ENCODE measurements at regions not wholly inside any gene's neighbourhood (a gene's known extent, or its start where the extent isn't known, plus 50 kb on each side); places are given as distances from the start of the nearest gene placed in this dataset.

DNA sequence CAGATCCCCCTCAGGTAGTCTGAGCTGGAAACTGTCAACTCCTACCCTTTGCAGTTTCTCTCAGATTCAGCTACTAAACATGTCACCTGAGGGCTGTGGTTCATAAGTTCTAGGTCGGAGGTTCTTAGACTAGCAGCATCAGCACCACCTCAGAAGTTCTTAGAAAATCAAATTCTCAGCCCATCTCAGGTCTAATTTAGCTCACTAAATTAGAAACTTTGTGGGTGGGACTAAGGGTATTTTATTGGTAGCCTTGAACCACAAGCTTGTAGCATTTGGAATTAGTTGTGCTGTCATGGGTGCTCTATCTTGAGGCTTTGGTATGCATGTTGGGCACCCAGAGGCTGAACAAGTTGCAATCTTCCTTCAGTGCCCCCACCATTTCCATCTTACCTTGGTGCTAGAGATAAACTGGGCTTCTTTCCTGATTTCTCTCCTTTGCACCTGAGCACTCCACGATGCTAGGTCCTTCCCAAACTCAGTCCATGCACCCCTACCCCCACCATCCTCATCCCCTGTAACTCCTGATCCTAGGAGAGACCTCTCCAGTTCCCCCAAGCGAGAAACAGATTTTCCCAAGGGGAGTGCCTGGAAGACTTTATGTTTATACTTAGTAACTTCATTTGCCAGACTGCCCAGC lies 54.2 kb downstream of the S1PR1 start:
- DNase-seq, result no peak

DNA sequence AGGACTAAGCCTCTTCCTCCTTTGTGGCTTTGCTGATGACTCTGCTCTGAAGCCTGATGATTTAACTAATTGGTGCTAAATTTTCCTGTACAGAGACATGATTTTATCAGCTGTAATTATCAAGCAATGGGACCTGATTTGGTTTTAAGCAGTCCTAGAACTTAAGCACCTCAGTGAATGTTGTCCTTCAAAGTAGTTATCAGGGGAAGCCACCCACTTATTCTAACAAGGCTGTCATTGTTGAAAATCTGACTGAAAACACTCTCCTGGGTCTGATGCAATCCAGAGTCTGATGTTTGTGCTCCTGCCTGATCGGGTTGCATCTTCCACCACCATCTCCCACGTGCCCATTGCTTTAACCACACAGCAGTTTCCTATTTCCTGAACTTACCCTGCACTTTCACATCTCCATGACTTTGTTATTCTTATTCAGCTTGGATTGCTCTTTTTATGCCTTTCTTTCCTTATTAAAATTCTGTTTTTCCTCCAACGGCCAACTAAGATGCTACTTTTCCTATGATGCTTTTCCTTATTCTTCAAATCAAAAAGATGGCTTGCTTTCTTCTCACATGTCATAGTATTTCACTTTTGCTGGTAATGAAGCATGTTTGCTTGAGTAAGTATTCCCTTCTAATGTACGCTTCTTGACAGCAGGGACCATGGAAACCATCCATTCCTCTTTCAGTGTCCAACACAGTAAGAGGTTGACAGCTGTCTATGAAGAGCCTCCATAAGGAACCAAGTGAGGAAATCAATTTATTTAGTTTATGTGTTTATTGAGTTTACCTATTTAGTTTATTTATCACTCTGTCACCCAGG lies 55.0 kb downstream of the S1PR1 start:
- DNase-seq, result peak; percentile 41

DNA sequence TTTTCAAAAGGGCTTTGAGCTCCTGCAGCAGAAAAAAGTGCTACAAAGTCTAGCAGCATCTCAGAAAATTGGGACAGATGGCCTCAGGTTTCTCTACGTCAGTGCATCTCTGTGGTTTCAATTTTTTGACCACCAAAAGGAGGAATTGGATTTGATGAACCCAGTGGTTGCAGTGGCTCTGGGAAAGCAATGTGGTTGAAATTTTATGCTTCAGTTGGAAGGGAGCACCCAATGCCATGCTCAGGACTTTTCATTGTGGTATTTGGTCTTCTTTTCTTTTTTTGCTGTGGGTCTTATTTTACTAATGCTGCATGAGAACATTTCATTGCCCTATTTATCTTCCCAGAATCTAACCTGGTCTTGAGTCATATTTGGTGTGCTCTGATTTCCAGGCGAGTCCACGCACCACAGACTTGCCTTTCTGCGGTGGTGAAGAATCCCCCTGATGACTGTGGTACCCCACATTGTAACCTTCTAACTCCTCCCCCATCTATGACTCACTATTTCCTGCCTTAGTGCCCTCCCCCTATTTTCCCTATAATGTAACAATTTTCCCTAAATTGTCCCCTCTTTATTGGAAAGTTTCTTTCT lies 56.7 kb downstream of the S1PR1 start:
- DNase-seq, result peak; percentile 27

DNA sequence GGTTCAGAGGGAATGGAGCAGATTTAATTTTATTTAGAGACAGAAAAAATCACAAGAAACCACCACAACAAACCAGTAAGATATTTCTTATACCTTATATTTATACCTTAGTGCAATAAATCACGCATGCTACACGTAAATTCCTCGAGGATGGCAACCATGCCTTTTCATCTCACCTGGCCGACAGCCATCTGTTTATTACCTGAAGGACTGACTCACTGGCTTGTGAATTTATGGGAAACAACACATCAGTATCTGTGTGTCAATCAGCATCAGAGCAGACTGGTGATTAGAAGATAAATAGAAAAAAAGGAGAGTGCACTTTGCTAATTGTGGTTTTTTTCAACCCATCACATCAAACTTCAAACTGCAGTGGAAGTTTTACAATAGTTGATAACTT lies 58.4 kb downstream of the S1PR1 start:
- peak; percentile 10 for DNase-seq

DNA sequence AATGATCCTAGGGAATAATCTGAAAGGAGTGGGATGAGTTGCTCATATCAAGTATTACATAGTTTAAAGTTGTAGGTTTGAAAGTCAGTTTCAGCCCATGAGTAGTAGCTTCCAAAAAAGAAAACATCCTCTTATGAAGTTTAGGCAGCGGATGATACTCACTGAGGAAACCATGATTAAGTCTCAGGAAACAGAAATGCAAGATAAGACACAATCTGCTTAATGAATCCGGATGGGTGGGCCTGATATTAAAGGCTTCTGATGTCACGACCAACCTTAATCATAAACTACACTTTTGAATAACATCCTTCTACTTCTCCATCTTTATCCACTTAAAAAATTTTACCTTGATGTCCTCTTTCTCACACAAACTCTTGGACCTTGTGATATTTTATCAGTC lies 61.8 kb downstream of the S1PR1 start:
- DNase-seq, result no peak

DNA sequence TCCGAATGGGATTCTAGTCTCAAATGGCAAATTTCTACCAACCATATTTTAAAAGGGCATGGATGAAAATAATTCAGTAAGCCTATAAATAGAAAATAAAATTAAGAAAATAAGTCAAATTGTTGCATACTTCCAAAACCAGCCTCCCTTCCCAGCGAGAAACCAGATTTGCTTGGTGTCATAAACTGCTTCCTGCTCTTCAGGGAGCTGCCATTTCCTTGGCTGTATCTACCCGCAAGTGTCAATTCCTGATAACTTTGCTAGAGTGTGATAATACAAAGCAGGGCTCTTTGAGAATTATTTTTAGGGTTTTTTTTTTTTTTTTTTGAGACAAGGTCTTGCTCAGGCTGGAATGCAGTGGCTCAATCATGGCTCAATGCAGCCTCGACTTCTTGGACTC lies 62.3 kb downstream of the S1PR1 start:
- DNase-seq, result no peak

DNA sequence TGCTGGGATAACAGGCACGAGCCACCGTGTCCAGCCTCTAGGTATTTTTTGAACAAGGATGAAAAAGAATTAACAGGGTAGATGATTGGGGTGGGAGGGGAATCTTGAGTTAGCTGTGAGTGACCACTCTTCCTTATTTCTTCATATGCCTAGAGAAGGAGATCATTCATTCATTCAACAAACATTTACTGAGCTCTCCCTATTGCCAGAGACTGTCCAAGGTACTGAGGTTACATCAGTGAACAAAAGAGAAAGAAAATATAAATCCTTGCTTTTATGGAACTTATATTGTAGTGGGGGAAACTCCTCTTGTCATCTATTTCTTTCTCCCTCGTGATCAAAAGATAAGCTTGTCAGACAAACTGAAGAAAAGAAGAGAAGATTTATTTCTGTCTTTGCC lies 62.9 kb downstream of the S1PR1 start:
- no peak for DNase-seq

DNA sequence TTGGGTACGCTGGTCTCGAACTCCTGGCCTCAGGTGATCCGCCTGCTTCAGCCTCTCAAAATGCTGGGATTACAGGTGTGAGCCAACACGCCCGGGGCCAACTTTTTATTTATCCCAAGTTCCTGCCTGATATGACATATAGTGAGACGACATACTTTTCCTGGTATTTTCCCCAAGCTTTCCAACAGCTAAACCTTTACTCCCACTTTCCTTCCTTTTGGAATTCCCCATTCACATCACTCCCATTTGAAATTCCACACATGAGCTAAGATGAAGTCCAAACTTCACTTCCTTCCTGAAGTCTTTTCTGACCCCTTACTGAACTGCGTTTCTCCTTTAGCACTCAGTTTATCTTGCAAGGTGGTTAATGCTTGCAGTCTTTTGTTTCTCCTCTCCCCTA lies 64.1 kb downstream of the S1PR1 start:
- DNase-seq, result no peak

DNA sequence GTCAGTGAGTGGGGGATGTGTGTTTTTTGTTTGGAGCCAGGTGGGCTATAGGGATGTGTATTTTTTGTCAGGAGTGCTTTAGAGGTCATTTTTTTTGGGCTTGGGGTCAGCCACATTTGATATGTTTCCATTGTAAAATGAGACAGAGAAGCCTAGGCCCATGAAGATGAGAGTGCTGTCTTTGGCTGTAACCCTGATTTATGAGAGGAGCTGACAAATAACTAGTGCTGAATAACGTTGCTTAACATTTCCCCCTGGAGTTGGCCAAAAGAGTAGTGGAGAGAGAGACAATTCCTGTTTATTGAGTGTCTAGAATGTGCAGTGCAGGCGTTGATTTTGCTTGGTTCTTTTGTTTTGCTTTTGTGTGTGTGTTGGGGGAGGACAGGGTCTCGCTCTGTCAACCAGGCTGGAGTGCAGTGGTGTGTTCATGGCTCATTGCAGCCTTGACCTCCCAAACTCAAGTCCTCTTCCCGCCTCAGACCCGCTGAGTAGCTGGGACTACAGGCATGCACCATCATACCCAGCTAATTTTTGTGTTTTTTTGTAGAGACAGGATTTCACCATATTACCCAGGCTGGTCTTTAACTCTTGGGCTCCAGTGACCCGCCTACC lies 64.7 kb downstream of the S1PR1 start:
- DNase-seq, result no peak

DNA sequence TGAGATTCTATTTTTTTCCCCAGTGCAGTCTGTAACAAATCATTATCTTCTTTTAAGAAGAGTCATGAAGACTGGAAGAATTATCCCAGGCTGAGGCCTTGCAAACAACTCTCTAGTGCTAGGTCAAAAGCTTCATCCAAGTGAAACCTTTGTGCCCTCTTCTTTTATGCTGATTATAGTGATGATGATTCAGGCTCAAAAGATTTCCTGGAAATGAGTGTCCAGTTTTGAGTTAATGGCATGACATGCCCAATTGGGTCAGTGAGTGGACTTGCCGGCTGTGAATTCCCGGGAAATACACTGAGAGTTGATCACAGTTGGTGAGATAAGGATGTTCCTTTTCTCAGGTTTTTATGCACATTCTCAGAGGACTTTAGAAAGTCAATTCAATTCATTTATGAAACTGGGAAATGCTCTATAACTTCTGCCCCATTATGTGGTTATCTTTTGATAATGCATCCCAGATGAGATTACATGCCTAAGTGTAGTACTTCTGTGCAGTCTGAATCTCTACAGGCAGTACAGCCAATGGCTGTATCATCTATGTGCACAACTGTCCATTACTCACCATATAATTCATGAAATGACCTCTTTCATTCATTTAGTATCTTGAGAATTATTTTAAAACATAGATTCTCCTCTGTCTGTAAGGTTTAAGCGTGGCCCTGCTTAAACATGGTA lies 66.2 kb downstream of the S1PR1 start:
- no peak for DNase-seq

DNA sequence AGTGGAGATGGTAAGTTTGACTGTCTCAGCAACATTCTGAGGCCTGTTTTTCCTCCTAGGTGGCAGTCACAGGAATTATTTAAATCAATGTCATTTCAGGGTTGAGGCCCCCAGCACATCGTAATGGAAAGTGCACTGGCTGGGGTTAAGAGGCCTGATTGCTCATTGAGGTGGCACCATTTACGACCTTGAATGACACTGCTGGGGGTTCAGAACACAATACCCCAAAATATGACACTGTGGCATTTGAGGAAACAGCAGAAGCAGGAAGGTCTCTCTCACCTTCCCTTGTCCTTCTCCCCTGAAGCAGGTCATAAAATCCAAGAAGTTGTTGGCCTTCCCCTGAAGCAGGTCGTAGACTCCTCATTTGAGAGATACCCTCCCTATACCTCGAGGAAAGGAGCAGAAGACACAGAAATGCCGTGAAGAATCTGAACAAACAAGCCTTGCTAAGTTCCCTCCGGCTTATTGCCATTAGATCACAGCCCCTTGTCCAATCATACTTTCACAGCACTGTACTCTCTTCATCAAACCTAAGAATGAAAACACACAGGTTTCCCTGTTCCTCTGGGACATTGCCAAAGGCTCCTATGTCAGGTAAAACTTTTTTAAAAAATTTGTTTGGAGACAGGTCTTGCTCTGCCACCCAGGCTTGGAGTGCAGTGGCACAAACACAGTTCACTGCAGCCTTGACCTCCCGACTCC lies 71.3 kb downstream of the S1PR1 start:
- no peak for DNase-seq

DNA sequence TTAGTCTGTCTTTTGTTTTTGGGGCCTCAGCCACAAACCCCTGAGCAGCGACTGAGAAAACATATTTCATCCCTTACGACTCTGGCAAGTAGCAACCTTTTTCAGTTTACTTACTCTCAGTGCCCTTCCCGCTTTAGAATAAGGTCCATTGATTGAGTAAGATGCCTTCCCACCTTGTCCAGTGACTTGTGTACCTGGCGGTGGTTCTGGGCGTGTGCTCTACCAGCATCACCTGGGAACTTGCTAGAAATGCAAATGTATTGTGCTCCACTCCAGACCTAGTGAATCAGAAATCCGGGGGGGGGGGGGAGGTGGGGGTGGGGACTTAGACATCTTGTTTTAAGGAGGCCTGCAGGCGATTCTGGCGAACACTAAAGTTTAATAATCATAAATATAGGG lies 72.1 kb downstream of the S1PR1 start:
- no peak for DNase-seq

DNA sequence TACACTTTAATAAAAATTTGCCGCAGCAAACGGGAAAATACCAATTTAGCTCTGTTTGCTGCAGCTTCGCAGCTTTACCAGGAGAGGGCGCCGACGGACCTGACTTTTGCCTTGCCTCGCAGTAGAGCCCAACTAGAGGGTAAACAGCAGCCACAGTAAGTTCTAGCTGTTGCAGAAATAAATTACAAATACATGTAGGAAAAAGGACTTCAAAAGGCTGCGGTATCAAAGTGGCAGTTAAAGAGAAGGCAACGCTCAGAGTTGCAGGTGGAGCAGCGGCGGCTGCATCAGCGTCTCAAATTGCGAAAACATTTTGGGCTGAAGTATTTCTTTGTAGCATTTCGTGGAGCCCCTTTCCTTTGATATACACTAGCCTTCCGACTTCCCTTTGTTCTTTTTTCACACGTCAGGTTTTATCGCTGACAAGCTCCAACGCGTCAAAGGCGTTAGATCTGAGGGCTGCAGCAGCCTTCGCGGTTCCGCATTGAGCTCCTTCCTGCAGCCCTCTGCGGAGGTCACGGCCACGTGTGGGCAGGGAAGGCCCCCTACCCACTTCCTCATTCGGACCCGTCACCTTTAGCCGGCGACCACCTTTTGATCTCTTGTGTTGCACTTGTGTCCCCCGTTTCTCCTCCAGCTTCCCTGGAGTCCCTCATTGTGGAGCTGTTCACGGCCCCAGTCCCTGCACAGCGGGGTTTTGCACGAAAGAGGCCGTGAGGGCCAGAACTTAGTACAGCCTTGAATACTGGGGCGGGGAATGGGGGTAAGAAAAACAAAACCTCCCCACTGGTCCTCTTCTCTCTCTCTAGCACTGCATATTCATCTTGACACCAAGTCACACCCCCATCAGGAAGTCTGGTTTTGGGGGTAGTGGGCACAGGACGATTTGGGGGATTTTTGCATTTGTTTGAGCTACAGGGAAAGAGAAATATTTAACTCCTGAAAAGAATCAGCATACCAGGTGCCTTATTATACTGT lies 72.8 kb downstream of the S1PR1 start:
- DNase-seq, result peak; percentile 33

DNA sequence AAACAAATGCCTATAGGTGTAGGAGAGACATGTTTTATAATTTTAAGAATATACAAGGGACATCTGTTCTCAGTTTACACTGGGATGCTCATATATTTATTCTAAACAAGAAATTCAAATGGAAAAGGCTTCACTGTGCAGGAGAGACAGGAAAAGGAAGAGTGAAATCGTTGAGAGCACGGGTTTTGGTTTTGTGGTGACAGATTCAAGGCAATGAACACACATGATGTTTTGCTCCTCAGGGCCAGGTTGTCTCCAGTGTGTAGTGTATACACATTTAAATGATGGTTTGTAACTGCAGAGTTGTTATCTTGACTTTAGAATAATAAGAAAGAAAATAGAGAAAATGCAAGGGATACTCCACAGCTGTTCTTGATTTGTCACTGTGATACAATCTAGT lies 73.7 kb downstream of the S1PR1 start:
- DNase-seq, result no peak

DNA sequence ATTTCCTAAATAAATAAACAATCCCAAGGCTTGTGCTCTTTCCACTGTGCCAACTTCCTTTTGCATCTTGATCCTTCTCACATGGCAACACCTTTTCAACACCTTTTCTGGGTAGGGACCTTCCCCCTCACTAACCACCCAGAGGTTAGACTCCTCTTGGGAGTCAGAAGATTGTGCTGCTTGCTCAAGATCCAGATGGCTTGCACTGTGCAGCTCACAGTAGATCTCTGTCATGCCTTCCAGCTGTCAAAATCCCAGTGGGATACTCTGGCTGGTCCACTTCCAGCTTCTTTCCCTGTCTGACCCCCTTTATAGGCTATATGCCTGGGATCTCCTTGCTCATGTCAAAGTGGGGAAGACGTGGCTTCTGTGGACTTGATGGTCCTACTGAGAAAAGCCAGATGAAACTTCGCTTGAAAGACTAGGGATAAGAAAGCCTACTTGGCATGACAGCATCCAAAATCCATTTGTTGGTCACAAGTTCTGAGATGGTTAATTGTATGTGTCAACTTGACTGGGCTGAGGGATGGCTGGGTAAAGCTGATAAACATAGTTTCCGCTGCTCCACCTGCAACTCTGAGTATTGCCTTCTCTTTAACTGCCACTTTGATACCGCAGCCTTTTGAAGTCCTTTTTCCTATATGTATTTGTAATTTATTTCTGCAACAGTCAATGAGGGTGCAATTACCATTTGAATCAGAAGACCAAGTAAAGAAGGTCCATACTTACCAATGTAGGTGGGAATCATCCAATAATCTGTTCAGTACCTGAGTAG lies 74.5 kb downstream of the S1PR1 start:
- DNase-seq, result no peak

DNA sequence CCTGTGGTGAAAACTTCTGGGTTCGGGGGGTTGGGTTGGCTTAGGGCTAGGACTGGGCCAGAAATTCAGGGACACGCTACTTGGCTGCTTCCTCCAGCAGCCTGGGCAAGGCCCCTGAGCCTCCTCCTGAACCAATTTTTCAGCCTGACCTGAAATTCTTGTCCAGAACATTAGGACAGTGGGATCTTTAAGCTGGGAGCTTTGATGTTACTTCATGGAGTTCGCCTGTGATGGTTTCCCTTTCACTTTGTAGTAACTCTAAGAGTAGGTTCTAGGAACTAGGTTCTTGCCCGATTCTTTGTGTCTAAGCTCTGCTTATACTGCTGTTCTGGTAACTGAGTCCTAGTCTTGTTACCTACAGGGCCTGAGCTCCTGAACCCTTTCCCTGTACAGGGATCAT lies 75.3 kb downstream of the S1PR1 start:
- no peak for DNase-seq

DNA sequence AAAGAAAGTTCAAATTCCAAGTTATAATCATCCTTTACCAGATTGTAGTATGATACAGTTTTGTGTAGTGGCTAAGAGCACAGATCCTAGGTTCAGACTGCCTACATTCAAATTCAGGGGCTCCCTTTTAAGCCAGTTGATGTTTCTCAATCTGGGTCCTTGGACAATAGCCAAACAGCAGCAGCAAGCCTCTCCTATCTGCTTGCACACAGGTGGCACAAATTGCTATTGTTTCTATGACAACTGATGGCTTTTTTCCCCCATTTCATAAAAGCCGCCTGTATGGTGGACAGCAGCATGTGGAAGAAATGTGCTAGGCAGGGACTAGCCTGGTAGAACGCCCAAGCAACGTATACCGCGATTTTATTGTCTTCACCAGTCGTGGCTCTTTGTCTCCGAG lies 76.5 kb downstream of the S1PR1 start:
- peak; percentile 33 for DNase-seq

DNA sequence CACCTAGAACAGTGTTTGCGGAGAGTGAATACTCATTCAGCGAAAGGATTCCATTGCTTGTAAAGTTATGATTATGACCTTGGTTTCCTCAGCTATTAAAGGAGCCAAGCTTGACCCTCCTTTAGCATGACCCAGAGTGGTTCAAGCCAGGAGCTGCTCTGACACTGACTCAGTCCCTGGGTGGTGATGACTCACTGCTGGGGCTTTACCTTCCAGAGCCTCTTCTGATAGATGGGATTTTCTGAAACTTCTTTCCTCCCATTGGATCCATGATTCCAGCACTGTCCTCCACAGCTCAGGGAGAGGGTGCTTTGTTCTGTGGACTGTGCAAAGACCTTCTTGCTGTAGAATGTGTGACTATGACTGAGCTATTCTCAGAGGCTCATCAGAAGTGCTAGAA lies 77.4 kb downstream of the S1PR1 start:
- DNase-seq, result no peak

DNA sequence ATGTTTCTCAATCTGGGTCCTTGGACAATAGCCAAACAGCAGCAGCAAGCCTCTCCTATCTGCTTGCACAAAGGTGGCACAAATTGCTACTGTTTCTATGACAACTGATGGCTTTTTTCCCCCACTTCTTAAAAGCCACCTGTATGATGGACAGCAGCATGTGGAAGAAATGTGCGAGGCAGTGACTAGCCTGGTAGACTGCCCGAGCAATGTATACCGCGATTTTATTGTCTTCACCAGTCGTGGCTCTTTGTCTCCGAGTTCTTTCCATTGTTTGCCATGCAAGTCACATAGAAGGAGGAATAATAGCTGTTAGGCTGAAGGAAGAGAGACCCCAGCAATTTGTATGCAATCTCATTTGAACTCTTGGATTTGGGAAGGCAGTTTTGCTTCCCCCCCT lies 79.4 kb downstream of the S1PR1 start:
- peak; percentile 57 for DNase-seq

DNA sequence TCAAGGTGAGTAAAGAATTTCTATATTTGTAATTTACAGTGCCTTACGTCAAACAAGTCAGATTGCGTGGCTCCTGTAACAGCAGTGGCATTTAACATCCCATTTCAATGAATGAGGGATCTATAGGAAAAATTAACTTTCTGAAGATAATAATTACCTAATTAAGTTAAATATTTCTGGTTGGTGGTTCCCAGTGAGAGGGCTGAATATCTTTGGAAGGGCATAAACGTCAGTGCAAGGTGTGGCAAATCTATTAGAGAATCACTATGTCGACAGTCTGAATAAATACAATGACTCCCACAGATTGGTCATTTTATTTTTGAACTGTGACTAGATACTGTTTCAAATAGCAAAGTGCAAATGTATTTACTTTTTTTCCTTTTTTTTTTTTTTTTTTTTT lies 80.0 kb downstream of the S1PR1 start:
- no peak for DNase-seq

DNA sequence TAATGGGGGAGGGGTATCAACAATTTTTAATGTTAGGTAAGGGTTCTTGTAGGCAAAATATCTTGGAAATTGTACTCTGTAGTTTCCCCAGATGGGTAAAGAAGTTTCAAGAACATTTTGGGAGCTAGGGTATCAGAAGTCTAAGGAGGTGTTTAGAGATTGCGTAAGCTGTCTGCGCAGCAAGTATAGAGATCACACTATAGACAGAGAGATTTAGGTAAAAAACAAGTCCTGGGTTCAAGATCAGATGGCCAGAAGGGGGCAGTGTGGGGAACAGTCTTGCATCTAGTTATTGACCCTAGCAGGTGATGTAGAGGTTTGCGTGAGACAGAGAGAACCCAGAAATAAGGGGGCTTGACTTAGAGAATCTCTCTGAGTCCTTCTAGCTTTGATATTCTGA lies 80.8 kb downstream of the S1PR1 start:
- DNase-seq, result no peak

Measured in NCI-H2171 treated with DMSO at 0.1 percent for 48 hours (cell line).